AG10803 (cell line): ENCODE measurements at regions not wholly inside any gene's neighbourhood (a gene's known extent, or its start where the extent isn't known, plus 50 kb on each side); places are given as distances from the start of the nearest gene placed in this dataset.
"Not testable (repeated sequence)": the region's sequence is repeated elsewhere in the genome, so short reads cannot be mapped to it uniquely, and the experiment has no call there.

Experiments
- DNase-seq: peaks from one replicate; pipeline ENCODE4 v3.0.0; 2010; ENCODE audit warnings: low read depth
- H3K4me3 ChIP-seq: 2 replicates; pipeline ENCODE4 v1.5.1; 2011; ENCODE audit warnings: mild to moderate bottlenecking, low read length, control low read depth
- TF ChIP-seq, protein P1 (sequence below): conservative IDR thresholded peaks from 2 replicates; pipeline ENCODE4 v1.5.1; 2011; ENCODE audit warnings: mild to moderate bottlenecking, low read length, control low read depth, inconsistent platforms

DNA sequence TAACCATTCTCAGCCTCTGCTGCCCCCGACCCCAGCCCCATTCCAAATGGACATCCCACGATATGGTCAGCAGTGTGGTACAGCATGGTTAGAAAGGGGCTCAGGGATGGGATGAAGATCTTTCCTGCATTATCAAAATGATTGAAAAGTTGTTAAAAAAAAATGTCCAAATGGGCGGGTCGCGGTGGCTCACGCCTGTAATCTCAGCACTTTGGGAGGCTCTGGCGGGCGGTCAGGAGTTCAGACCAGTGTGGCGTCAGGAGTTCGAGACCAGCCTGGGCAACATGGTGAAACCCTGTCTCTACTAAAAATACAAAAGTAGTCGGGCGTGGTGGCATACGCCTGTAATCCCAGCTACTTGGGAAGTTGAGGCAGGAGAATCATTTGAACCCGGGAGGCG lies 54.3 kb upstream of the ZNF254 start:
- peak overlapping the region; percentile 89 for H3K4me3 ChIP-seq
- DNase-seq = no peak
- TF ChIP-seq, protein P1, sequence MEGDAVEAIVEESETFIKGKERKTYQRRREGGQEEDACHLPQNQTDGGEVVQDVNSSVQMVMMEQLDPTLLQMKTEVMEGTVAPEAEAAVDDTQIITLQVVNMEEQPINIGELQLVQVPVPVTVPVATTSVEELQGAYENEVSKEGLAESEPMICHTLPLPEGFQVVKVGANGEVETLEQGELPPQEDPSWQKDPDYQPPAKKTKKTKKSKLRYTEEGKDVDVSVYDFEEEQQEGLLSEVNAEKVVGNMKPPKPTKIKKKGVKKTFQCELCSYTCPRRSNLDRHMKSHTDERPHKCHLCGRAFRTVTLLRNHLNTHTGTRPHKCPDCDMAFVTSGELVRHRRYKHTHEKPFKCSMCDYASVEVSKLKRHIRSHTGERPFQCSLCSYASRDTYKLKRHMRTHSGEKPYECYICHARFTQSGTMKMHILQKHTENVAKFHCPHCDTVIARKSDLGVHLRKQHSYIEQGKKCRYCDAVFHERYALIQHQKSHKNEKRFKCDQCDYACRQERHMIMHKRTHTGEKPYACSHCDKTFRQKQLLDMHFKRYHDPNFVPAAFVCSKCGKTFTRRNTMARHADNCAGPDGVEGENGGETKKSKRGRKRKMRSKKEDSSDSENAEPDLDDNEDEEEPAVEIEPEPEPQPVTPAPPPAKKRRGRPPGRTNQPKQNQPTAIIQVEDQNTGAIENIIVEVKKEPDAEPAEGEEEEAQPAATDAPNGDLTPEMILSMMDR = no peak

DNA sequence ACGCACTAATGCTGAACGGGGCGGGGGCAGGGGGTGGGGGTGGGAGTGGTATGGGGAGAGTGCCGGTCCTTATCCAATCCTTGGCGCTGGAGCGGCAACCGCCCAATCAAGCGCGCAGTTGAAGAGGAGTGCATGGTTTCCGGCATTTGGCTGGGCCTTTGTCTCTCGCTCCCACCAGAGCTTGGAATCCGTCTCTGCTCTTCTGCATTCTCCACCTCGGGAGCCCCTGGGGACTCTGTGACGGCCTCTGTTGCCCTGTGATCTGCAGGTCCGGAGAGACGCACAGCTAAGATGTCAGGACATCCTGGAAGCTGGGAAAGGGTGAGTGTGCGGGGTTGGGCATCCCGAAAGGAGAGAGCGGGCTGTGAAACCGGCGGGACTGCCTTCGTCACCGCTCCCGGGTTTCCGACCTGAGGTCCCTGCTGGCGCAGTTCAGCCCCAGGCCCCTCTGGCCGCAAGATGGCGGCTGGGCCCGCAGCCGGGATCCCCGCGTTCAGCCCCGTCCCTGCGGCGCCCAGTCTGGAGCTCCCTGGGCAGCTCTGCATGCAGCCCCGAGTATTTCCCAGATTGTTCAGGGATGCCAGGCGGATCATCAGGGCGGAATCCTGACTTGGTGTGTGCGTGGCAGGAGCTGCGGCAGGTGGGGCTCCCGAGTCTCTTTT lies 53.6 kb upstream of the ZNF254 start:
- TF ChIP-seq, protein P1 = peak; percentile 3; the same call in 1 of the 2 replicates
- H3K4me3 ChIP-seq = peak overlapping the region; percentile 89
- DNase-seq = peak; percentile 90

DNA sequence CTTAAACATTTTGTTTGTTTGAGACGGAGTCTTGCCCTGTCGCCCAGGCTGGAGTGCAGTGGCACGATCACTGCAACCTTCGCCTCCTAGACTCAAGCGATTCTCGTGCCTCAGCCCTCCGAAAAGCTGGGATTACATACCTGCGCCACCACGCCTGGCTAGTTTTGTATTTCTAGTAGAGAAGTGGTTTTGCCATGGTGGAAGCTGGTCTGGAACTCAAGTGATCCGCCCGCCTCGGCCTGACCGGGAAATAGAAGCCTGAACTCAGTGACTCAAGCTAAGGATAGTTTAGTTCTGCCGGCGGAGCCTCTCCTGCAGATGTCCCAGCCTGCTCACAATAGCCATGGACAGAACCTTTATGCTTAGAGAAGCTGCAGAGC lies 53.0 kb upstream of the ZNF254 start:
- H3K4me3 ChIP-seq = peak overlapping the region; percentile 89
- TF ChIP-seq, protein P1 = no peak
- DNase-seq = peak; percentile 65

DNA sequence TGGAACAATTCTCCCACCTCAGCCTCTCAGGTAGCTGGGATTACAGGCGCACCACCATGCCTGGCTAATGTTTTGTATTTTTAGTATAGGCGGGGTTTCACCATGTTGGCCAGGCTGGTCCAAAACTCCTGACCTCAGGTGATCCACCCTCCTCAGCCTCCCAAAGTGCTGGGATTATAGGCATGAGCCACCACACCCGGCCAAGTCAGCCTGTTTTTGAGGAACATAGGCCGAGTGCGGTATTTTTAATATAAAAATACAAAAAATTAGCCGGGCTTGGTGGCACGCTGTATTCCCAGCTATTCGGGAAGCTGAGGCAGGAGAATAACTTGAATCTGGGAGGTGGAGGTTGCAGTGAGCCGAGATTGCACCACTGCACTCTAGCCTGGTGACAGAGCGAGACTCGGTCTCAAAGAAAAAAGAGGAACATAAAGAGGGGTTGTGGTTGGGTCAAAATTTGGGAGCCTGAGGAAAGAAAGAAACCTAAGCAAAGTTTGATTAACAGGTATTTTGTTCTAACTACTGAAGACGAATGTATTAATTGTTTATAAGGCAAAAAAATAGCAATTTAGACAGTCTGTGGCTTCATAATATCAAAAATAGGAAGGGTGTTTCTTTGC lies 51.6 kb upstream of the ZNF254 start:
- peak overlapping the region; percentile 89 for H3K4me3 ChIP-seq
- DNase-seq = not testable (repeated sequence)
